ENCODE measurements at regions not wholly inside any gene's neighbourhood (a gene's known extent, or its start where the extent isn't known, plus 50 kb on each side); places are given as distances from the start of the nearest gene placed in this dataset.

GRCh38 chr12:34190054-34190453 is 167.8 kb downstream of the ALG10 start:
- no TSS peak for BruUV-seq (replicated peaks)
- CTCF ChIA-PET = no interaction called here
- Mint-ChIP-seq H3K4me3 (ENCODE audit: unreplicated experiment) (no peak overlapping the region), H3K4me1 (ENCODE audit: insufficient read depth, unreplicated experiment) (no peaks in the 10 kb centered on the region), H3K27ac (ENCODE audit: low read depth, unreplicated experiment) (no peak overlapping the region), H3K27me3 (ENCODE audit: insufficient read depth, unreplicated experiment) (no peaks in the 10 kb centered on the region), H3K9me3 (ENCODE audit: unreplicated experiment) (peaks cover 25% of the 10 kb centered on the region), H3K36me3 (ENCODE audit: insufficient read depth, unreplicated experiment) (no peaks in the 10 kb centered on the region)
- DNase-seq (ENCODE audit: unreplicated experiment) = no peak
- TF ChIP-seq CTCF (IDR thresholded peaks at IDR 0.05; ENCODE audit: unreplicated experiment) = no peak
- intact Hi-C loops (cut with micrococcal nuclease) = no loop called here
- POLR2A ChIA-PET = no interaction called here

- Mint-ChIP-seq H3K4me3 (ENCODE audit: unreplicated experiment) (no peak overlapping the region), H3K36me3 (ENCODE audit: insufficient read depth, unreplicated experiment) (no peaks in the 10 kb centered on the region), H3K27me3 (ENCODE audit: insufficient read depth, unreplicated experiment) (no peaks in the 10 kb centered on the region), H3K27ac (ENCODE audit: low read depth, unreplicated experiment) (no peak overlapping the region), H3K9me3 (ENCODE audit: unreplicated experiment) (peaks cover 27% of the 10 kb centered on the region), H3K4me1 (ENCODE audit: insufficient read depth, unreplicated experiment) (no peaks in the 10 kb centered on the region)
- intact Hi-C loops (cut with micrococcal nuclease) = no loop called here
- ChIA-PET POLR2A (interaction anchor here (0.7 kb wide), 1 partner anchor 302 kb away, joined by 3 read pairs; no protein-coding TSS in a partner anchor), CTCF (interaction anchor here (0.7 to 1.0 kb wide), 2 partner anchors 20 to 77 kb away, joined by 3 read pairs; no protein-coding TSS in a partner anchor)
- no TSS peak for BruUV-seq (replicated peaks)
- no peak for TF ChIP-seq CTCF (IDR thresholded peaks at IDR 0.05; ENCODE audit: unreplicated experiment)
- no peak for DNase-seq (ENCODE audit: unreplicated experiment)
Observed at GRCh38 chr12:34198924-34199323, 176.6 kb downstream of the ALG10 start.

- intact Hi-C loops (cut with micrococcal nuclease) = no loop called here
- no peak for TF ChIP-seq CTCF (IDR thresholded peaks at IDR 0.05; ENCODE audit: unreplicated experiment)
- Mint-ChIP-seq H3K9me3 (ENCODE audit: unreplicated experiment) (peaks cover 30% of the 10 kb centered on the region), H3K27ac (ENCODE audit: low read depth, unreplicated experiment) (no peak overlapping the region), H3K4me3 (ENCODE audit: unreplicated experiment) (no peak overlapping the region), H3K36me3 (ENCODE audit: insufficient read depth, unreplicated experiment) (no peaks in the 10 kb centered on the region), H3K4me1 (ENCODE audit: insufficient read depth, unreplicated experiment) (no peaks in the 10 kb centered on the region), H3K27me3 (ENCODE audit: insufficient read depth, unreplicated experiment) (no peaks in the 10 kb centered on the region)
- ChIA-PET CTCF (interaction anchor here (2.3 kb wide), 1 partner anchor 82 kb away, joined by 7 read pairs; no protein-coding TSS in a partner anchor), POLR2A (no interaction called here)
- DNase-seq (ENCODE audit: unreplicated experiment) = no peak
- no TSS peak for BruUV-seq (replicated peaks)
Observed at GRCh38 chr12:34203866-34204620, 181.7 kb downstream of the ALG10 start.

GRCh38 chr12:34204830-34205285 is 182.6 kb downstream of the ALG10 start:
- intact Hi-C loops (cut with micrococcal nuclease) = no loop called here
- Mint-ChIP-seq H3K4me3 (ENCODE audit: unreplicated experiment) (no peak overlapping the region), H3K36me3 (ENCODE audit: insufficient read depth, unreplicated experiment) (no peaks in the 10 kb centered on the region), H3K27me3 (ENCODE audit: insufficient read depth, unreplicated experiment) (no peaks in the 10 kb centered on the region), H3K9me3 (ENCODE audit: unreplicated experiment) (peaks cover 30% of the 10 kb centered on the region), H3K27ac (ENCODE audit: low read depth, unreplicated experiment) (no peak overlapping the region), H3K4me1 (ENCODE audit: insufficient read depth, unreplicated experiment) (no peaks in the 10 kb centered on the region)
- TF ChIP-seq CTCF (IDR thresholded peaks at IDR 0.05; ENCODE audit: unreplicated experiment) = no peak
- CTCF ChIA-PET = interaction anchor here (0.6 to 2.3 kb wide), 4 partner anchors 16 to 82 kb away, joined by 3 to 7 read pairs (median 4); no protein-coding TSS in a partner anchor
- POLR2A ChIA-PET = no interaction called here
- DNase-seq (ENCODE audit: unreplicated experiment) = no peak
- BruUV-seq (replicated peaks) = no TSS peak

Data from MCF 10A (cell line).